ENCODE measurements at regions not wholly inside any gene's neighbourhood (a gene's known extent, or its start where the extent isn't known, plus 50 kb on each side); places are given as distances from the start of the nearest gene placed in this dataset.

DNA sequence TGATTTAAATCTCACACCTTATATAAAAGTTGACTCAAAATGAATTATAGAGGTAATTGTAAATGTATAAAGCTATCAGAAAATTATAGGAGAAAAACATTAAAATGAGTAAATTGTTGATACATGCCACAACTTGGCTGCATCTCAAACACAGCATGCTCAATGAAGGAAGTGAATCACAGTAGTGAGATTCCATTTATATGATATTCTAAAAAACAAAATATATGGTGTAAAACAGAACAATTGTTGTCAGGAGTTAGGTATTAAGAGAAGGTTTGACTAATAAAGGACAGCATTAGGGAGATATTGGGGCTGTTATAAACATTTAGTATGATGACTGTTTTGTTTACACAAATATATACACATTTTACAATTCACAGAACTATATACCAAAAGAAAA lies 356.6 kb upstream of the CELF4 start:
- TF ChIP-seq NR2F2 (IDR thresholded peaks at IDR 0.05): no peak
- Histone ChIP-seq H3K27ac (ENCODE audit: low read depth in 1 of 2, low read length in 2 of 2) (no peak overlapping the region), H3K36me3 (ENCODE audit: control insufficient read depth in 4 of 4, insufficient read depth in 3 of 4, low read depth in 1 of 4, low read length in 3 of 4) (no peaks in the 10 kb centered on the region), H3K9me3 (ENCODE audit: control insufficient read depth in 4 of 4, low read length in 3 of 4) (no peaks in the 10 kb centered on the region), H3K9ac (ENCODE audit: low read depth in 1 of 2, low read length in 2 of 2) (no peak overlapping the region), H3K4me1 (ENCODE audit: control insufficient read depth in 4 of 4, insufficient read depth in 4 of 4, low read length in 3 of 4) (no peaks in the 10 kb centered on the region), H3K4me3 (ENCODE audit: low read depth in 1 of 3, low read length in 3 of 3) (no peak overlapping the region), H3K27me3 (ENCODE audit: control insufficient read depth in 4 of 4, insufficient read depth in 4 of 4, low read length in 3 of 4) (no peaks in the 10 kb centered on the region)
- DNase-seq (ENCODE audit: low spot score): no peak

DNA sequence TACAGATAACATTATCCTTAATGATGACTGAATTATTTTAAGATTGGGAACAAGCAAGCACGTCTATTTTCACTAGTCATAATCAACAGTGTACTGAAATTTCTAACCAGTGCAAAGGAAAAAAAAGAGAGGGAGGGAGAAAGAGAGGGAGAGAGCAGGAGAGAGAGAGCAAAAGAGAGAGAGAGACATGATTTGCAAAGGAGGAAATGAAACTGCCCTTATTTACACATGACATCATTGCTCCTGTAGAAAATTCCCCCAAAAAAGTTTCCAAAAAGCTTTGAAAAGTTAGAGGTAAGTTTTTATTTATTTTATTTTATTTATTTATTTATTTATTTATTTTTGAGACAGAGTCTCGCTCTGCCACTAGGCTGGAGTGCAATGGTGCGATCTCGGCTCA lies 355.3 kb upstream of the CELF4 start:
- no peak overlapping the region for H3K4me3 ChIP-seq (ENCODE audit: low read depth in 1 of 3, low read length in 3 of 3)
- DNase-seq (ENCODE audit: low spot score): no peak
- H3K9me3 ChIP-seq (ENCODE audit: control insufficient read depth in 4 of 4, low read length in 3 of 4): no peaks in the 10 kb centered on the region
- H3K4me1 ChIP-seq (ENCODE audit: control insufficient read depth in 4 of 4, insufficient read depth in 4 of 4, low read length in 3 of 4): no peaks in the 10 kb centered on the region
- H3K36me3 ChIP-seq (ENCODE audit: control insufficient read depth in 4 of 4, insufficient read depth in 3 of 4, low read depth in 1 of 4, low read length in 3 of 4): no peaks in the 10 kb centered on the region
- no peak overlapping the region for H3K9ac ChIP-seq (ENCODE audit: low read depth in 1 of 2, low read length in 2 of 2)
- H3K27me3 ChIP-seq (ENCODE audit: control insufficient read depth in 4 of 4, insufficient read depth in 4 of 4, low read length in 3 of 4): no peaks in the 10 kb centered on the region
- H3K27ac ChIP-seq (ENCODE audit: low read depth in 1 of 2, low read length in 2 of 2): no peak overlapping the region
- TF ChIP-seq EGR1 (IDR thresholded peaks at IDR 0.05; ENCODE audit: low read depth in 2 of 2) (no peak), YY1 (IDR thresholded peaks at IDR 0.05) (no peak), MAX (IDR thresholded peaks at IDR 0.05) (no peak)
- TF ChIP-seq, protein P1, sequence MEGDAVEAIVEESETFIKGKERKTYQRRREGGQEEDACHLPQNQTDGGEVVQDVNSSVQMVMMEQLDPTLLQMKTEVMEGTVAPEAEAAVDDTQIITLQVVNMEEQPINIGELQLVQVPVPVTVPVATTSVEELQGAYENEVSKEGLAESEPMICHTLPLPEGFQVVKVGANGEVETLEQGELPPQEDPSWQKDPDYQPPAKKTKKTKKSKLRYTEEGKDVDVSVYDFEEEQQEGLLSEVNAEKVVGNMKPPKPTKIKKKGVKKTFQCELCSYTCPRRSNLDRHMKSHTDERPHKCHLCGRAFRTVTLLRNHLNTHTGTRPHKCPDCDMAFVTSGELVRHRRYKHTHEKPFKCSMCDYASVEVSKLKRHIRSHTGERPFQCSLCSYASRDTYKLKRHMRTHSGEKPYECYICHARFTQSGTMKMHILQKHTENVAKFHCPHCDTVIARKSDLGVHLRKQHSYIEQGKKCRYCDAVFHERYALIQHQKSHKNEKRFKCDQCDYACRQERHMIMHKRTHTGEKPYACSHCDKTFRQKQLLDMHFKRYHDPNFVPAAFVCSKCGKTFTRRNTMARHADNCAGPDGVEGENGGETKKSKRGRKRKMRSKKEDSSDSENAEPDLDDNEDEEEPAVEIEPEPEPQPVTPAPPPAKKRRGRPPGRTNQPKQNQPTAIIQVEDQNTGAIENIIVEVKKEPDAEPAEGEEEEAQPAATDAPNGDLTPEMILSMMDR (IDR thresholded peaks at IDR 0.05; ENCODE audit: low read depth, low read length, missing input control): no peak
- 81% methylated on average over 4 of the region's 4 CpGs for WGBS

GRCh38 chr18:37913051-37913450 lies 347.5 kb upstream of the CELF4 start:
- Histone ChIP-seq H3K27me3 (ENCODE audit: control insufficient read depth in 4 of 4, insufficient read depth in 4 of 4, low read length in 3 of 4) (no peaks in the 10 kb centered on the region), H3K36me3 (ENCODE audit: control insufficient read depth in 4 of 4, insufficient read depth in 3 of 4, low read depth in 1 of 4, low read length in 3 of 4) (no peaks in the 10 kb centered on the region), H3K9me3 (ENCODE audit: control insufficient read depth in 4 of 4, low read length in 3 of 4) (no peaks in the 10 kb centered on the region), H3K27ac (ENCODE audit: low read depth in 1 of 2, low read length in 2 of 2) (no peak overlapping the region), H3K4me3 (ENCODE audit: low read depth in 1 of 3, low read length in 3 of 3) (no peak overlapping the region), H3K4me1 (ENCODE audit: control insufficient read depth in 4 of 4, insufficient read depth in 4 of 4, low read length in 3 of 4) (no peaks in the 10 kb centered on the region), H3K9ac (ENCODE audit: low read depth in 1 of 2, low read length in 2 of 2) (no peak overlapping the region)
- TF ChIP-seq SP1 (IDR thresholded peaks at IDR 0.05): no peak
- TF ChIP-seq, protein P2, sequence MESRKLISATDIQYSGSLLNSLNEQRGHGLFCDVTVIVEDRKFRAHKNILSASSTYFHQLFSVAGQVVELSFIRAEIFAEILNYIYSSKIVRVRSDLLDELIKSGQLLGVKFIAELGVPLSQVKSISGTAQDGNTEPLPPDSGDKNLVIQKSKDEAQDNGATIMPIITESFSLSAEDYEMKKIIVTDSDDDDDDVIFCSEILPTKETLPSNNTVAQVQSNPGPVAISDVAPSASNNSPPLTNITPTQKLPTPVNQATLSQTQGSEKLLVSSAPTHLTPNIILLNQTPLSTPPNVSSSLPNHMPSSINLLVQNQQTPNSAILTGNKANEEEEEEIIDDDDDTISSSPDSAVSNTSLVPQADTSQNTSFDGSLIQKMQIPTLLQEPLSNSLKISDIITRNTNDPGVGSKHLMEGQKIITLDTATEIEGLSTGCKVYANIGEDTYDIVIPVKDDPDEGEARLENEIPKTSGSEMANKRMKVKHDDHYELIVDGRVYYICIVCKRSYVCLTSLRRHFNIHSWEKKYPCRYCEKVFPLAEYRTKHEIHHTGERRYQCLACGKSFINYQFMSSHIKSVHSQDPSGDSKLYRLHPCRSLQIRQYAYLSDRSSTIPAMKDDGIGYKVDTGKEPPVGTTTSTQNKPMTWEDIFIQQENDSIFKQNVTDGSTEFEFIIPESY (IDR thresholded peaks at IDR 0.05): no peak
- no peak for TF ChIP-seq RAD21 (IDR thresholded peaks at IDR 0.05)
- no peak for TF ChIP-seq HNF4G (IDR thresholded peaks at IDR 0.05)
- no peak for TF ChIP-seq EGR1 (IDR thresholded peaks at IDR 0.05; ENCODE audit: low read depth in 2 of 2)
- TF ChIP-seq, protein P1 (IDR thresholded peaks at IDR 0.05; ENCODE audit: low read depth, low read length, missing input control): no peak
- no peak for TF ChIP-seq NR2F2 (IDR thresholded peaks at IDR 0.05)
- no peak for TF ChIP-seq MAX (IDR thresholded peaks at IDR 0.05)
- TF ChIP-seq TAF1 (conservative IDR thresholded peaks at IDR 0.05): no peak
- no peak for TF ChIP-seq YY1 (IDR thresholded peaks at IDR 0.05)
- no peak for TF ChIP-seq RXRA (IDR thresholded peaks at IDR 0.05)
- 83% methylated on average over 1 of the region's 1 CpG for WGBS
- DNase-seq (ENCODE audit: low spot score): no peak

Data from liver (tissue), 8 donors.